ENCODE measurements at regions not wholly inside any gene's neighbourhood (a gene's known extent, or its start where the extent isn't known, plus 50 kb on each side); places are given as distances from the start of the nearest gene placed in this dataset.
"Not testable (repeated sequence)": the region's sequence is repeated elsewhere in the genome, so short reads cannot be mapped to it uniquely, and the experiment has no call there.

GRCh38 chr12:85461127-85461526 is 181.1 kb downstream of the ALX1 start:
- Histone ChIP-seq H3K9me3 (no peaks in the 10 kb centered on the region), H3K27ac (no peak overlapping the region), H3K4me1 (no peaks in the 10 kb centered on the region), H3K27me3 (no peaks in the 10 kb centered on the region), H3K4me3 (no peak overlapping the region), H3K36me3 (no peaks in the 10 kb centered on the region)
- TF ChIP-seq POLR2A (IDR thresholded peaks at IDR 0.05): no peak
- TF ChIP-seq CTCF (IDR thresholded peaks at IDR 0.05): no peak
- no peak for DNase-seq
- intact Hi-C loops (cut with DNase I; ENCODE audit: low total_unique reads): no loop called here

GRCh38 chr12:85462888-85463287 is 182.9 kb downstream of the ALX1 start:
- no peak overlapping the region for H3K27ac ChIP-seq
- TF ChIP-seq POLR2A (IDR thresholded peaks at IDR 0.05) (no peak), CTCF (IDR thresholded peaks at IDR 0.05) (no peak)
- no peaks in the 10 kb centered on the region for H3K9me3 ChIP-seq
- DNase-seq: no peak
- intact Hi-C loops (cut with DNase I; ENCODE audit: low total_unique reads): no loop called here
- H3K4me1 ChIP-seq: no peaks in the 10 kb centered on the region
- no peaks in the 10 kb centered on the region for H3K27me3 ChIP-seq
- no peaks in the 10 kb centered on the region for H3K36me3 ChIP-seq
- no peak overlapping the region for H3K4me3 ChIP-seq

- Histone ChIP-seq H3K36me3 (no peaks in the 10 kb centered on the region), H3K4me3 (no peak overlapping the region), H3K27me3 (no peaks in the 10 kb centered on the region), H3K9me3 (no peaks in the 10 kb centered on the region), H3K4me1 (no peaks in the 10 kb centered on the region), H3K27ac (no peak overlapping the region)
- intact Hi-C loops (cut with DNase I; ENCODE audit: low total_unique reads): no loop called here
- DNase-seq: no peak
- TF ChIP-seq POLR2A (IDR thresholded peaks at IDR 0.05) (no peak), CTCF (IDR thresholded peaks at IDR 0.05) (no peak)
These were observed 186.9 kb downstream of the ALX1 start for GRCh38 chr12:85466890-85467289.

- peak overlapping the region in 1 of 2 donors; percentile 33 for H3K27ac ChIP-seq
- intact Hi-C loops (cut with DNase I; ENCODE audit: low total_unique reads): no loop called here
These were observed 188.5 kb downstream of the ALX1 start for GRCh38 chr12:85468356-85469157.

GRCh38 chr12:85469158-85470086 is 189.4 kb downstream of the ALX1 start:
- Histone ChIP-seq H3K4me3 (peak overlapping the region; percentile 18 to 24), H3K27ac (peak overlapping the region in 1 of 2 donors; percentile 33)
- H3K9me3 ChIP-seq; H3K4me1 ChIP-seq; H3K36me3 ChIP-seq; H3K27me3 ChIP-seq; DNase-seq; intact Hi-C loops (cut with DNase I; ENCODE audit: low total_unique reads): not testable (repeated sequence)

More at GRCh38 chr12:85468356-85469157, 188.5 kb downstream of the ALX1 start:
- H3K4me1 ChIP-seq: no peaks in the 10 kb centered on the region
- H3K4me3 ChIP-seq: peak overlapping the region; percentile 18 to 24
- no peak for DNase-seq
- H3K9me3 ChIP-seq: no peaks in the 10 kb centered on the region
- H3K27me3 ChIP-seq: no peaks in the 10 kb centered on the region
- H3K36me3 ChIP-seq: no peaks in the 10 kb centered on the region
- peak; percentile 58 to 69 (median 61) for TF ChIP-seq CTCF (IDR thresholded peaks at IDR 0.05)
- TF ChIP-seq POLR2A (IDR thresholded peaks at IDR 0.05): no peak

GRCh38 chr12:85475277-85475676 is 195.3 kb downstream of the ALX1 start:
- H3K4me1 ChIP-seq; H3K27me3 ChIP-seq; H3K36me3 ChIP-seq; H3K4me3 ChIP-seq; DNase-seq; intact Hi-C loops (cut with DNase I; ENCODE audit: low total_unique reads); H3K27ac ChIP-seq; H3K9me3 ChIP-seq: not testable (repeated sequence)
